ENCODE measurements at regions not wholly inside any gene's neighbourhood (a gene's known extent, or its start where the extent isn't known, plus 50 kb on each side); places are given as distances from the start of the nearest gene placed in this dataset.

GRCh38 chr14:101446387-101446969, 114.8 kb upstream of the DIO3 start:
- DNase-seq (ENCODE audit: low read depth in 4 of 4, low spot score in 2 of 4) = no peak

- no peak for DNase-seq (ENCODE audit: low read depth in 4 of 4, low spot score in 2 of 4)
These were observed 112.2 kb upstream of the DIO3 start for GRCh38 chr14:101449114-101449513.

- no peak for DNase-seq (ENCODE audit: low read depth in 4 of 4, low spot score in 2 of 4)
These were observed 110.1 kb upstream of the DIO3 start for GRCh38 chr14:101451166-101451565.

GRCh38 chr14:101453225-101453624, 108.1 kb upstream of the DIO3 start:
- no peak for DNase-seq (ENCODE audit: low read depth in 4 of 4, low spot score in 2 of 4)

- DNase-seq (ENCODE audit: low read depth in 4 of 4, low spot score in 2 of 4) = no peak
These were observed 107.1 kb upstream of the DIO3 start for GRCh38 chr14:101454229-101454628.

- no peak for DNase-seq (ENCODE audit: low read depth in 4 of 4, low spot score in 2 of 4)
These were observed 104.8 kb upstream of the DIO3 start for GRCh38 chr14:101456246-101457175.

GRCh38 chr14:101457301-101457935, 103.9 kb upstream of the DIO3 start:
- DNase-seq (ENCODE audit: low read depth in 4 of 4, low spot score in 2 of 4) = no peak

- no peak for DNase-seq (ENCODE audit: low read depth in 4 of 4, low spot score in 2 of 4)
These were observed 103.2 kb upstream of the DIO3 start for GRCh38 chr14:101457936-101458740.

GRCh38 chr14:101458741-101459550, 102.3 kb upstream of the DIO3 start:
- no peak for DNase-seq (ENCODE audit: low read depth in 4 of 4, low spot score in 2 of 4)

- no peak for DNase-seq (ENCODE audit: low read depth in 4 of 4, low spot score in 2 of 4)
These were observed 101.8 kb upstream of the DIO3 start for GRCh38 chr14:101459551-101459900.

GRCh38 chr14:101460521-101460920, 100.8 kb upstream of the DIO3 start:
- DNase-seq (ENCODE audit: low read depth in 4 of 4, low spot score in 2 of 4) = no peak

GRCh38 chr14:101460986-101461750, 100.1 kb upstream of the DIO3 start:
- DNase-seq (ENCODE audit: low read depth in 4 of 4, low spot score in 2 of 4) = no peak

- DNase-seq (ENCODE audit: low read depth in 4 of 4, low spot score in 2 of 4) = no peak
These were observed 99.4 kb upstream of the DIO3 start for GRCh38 chr14:101461891-101462290.

GRCh38 chr14:101462726-101463565, 98.3 kb upstream of the DIO3 start:
- no peak for DNase-seq (ENCODE audit: low read depth in 4 of 4, low spot score in 2 of 4)

- DNase-seq (ENCODE audit: low read depth in 4 of 4, low spot score in 2 of 4) = no peak
These were observed 97.6 kb upstream of the DIO3 start for GRCh38 chr14:101463566-101464171.

GRCh38 chr14:101464310-101464983, 96.8 kb upstream of the DIO3 start:
- DNase-seq (ENCODE audit: low read depth in 4 of 4, low spot score in 2 of 4) = no peak

- DNase-seq (ENCODE audit: low read depth in 4 of 4, low spot score in 2 of 4) = no peak
These were observed 96.1 kb upstream of the DIO3 start for GRCh38 chr14:101464984-101465794.

Measured in left renal cortex interstitium (tissue), 4 donors.